ENCODE measurements at regions not wholly inside any gene's neighbourhood (a gene's known extent, or its start where the extent isn't known, plus 50 kb on each side); places are given as distances from the start of the nearest gene placed in this dataset.

GRCh38 chr6:147624946-147625515 is 116.5 kb downstream of the SAMD5 start:
- Histone ChIP-seq H2BK20ac (ENCODE audit: low read length) (no peak overlapping the region), H4K91ac (replicated peaks; ENCODE audit: insufficient read length, low read length) (no peak overlapping the region), H3K23ac (ENCODE audit: insufficient read length) (no peak overlapping the region), H3K14ac (ENCODE audit: insufficient read length) (no peak overlapping the region), H3K23me2 (ENCODE audit: low read depth, low read length) (no peaks in the 10 kb centered on the region), H3K4me1 (replicated peaks in 1 of 4; ENCODE audit: control insufficient read depth in 3 of 4, insufficient read depth in 4 of 4, low read length in 3 of 4) (no peaks in the 10 kb centered on the region), H3K4me3 (ENCODE audit: extremely low read depth in 1 of 4, insufficient read depth in 2 of 4, low read depth in 3 of 4, low read length in 4 of 4) (no peak overlapping the region), H3K27me3 (replicated peaks in 1 of 4; ENCODE audit: control insufficient read depth in 3 of 4, extremely low read depth in 1 of 4, insufficient read depth in 3 of 4, low read length in 3 of 4) (no peaks in the 10 kb centered on the region), H2AK5ac (ENCODE audit: low read depth, low read length) (no peak overlapping the region), H3K4ac (replicated peaks; ENCODE audit: insufficient read length, low read depth, low read length) (no peak overlapping the region), H2BK5ac (ENCODE audit: low read depth, low read length) (no peak overlapping the region), H4K20me1 (replicated peaks in 1 of 2; ENCODE audit: control insufficient read depth in 1 of 2, insufficient read depth in 2 of 2, low read length in 2 of 2) (no peaks in the 10 kb centered on the region), H2BK15ac (ENCODE audit: low read length) (no peak overlapping the region), H2BK120ac (replicated peaks; ENCODE audit: low read depth, low read length) (no peak overlapping the region), H3K56ac (replicated peaks; ENCODE audit: insufficient read length, low read depth, low read length) (no peak overlapping the region), H4K5ac (ENCODE audit: insufficient read length, low read depth, low read length) (no peak overlapping the region), H3K18ac (ENCODE audit: extremely low read depth, low read length) (no peak overlapping the region), H3K79me2 (ENCODE audit: control insufficient read depth in 1 of 2, insufficient read depth in 2 of 2, low read length in 2 of 2) (no peaks in the 10 kb centered on the region), H2AFZ (ENCODE audit: low read length) (no peak overlapping the region), H3K9me3 (ENCODE audit: insufficient read depth in 2 of 2, low read depth in 1 of 2, low read length in 1 of 2) (no peaks in the 10 kb centered on the region), H2BK12ac (ENCODE audit: low read depth, low read length) (no peak overlapping the region), H3K36me3 (ENCODE audit: control insufficient read depth in 2 of 4, insufficient read depth in 4 of 4, low read length in 3 of 4) (no peaks in the 10 kb centered on the region), H3K4me2 (ENCODE audit: insufficient read depth in 1 of 2, low read depth in 2 of 2, low read length in 2 of 2) (no peak overlapping the region), H3K79me1 (ENCODE audit: low read depth, low read length) (no peaks in the 10 kb centered on the region), H3K27ac (ENCODE audit: low read depth, low read length) (no peak overlapping the region), H4K8ac (ENCODE audit: extremely low read depth, insufficient read depth, low read length) (no peak overlapping the region; the same call in 1 of the 2 replicates), H3K9ac (replicated peaks in 1 of 4; ENCODE audit: extremely low read depth in 1 of 4, low read depth in 3 of 4, low read length in 3 of 4) (no peak overlapping the region)
- ChIA-PET CTCF (ENCODE audit: partially characterized antibody) (interaction anchor here (0.6 to 0.8 kb wide), 3 partner anchors 57 to 685 kb away, joined by 4 to 5 read pairs (median 4); no protein-coding TSS in a partner anchor), POLR2A (ENCODE audit: partially characterized antibody) (no interaction called here)
- FAIRE-seq (no peak), DNase-seq (ENCODE audit: low read depth in 1 of 2, low spot score in 2 of 2) (no peak)
- WGBS, 2 experiments (ENCODE audit: extremely low coverage in 1 of 2, insufficient coverage in 1 of 2, insufficient read length in 1 of 2, insufficient replicate concordance in 2 of 2, low coverage in 1 of 2, low lambda C conversion rate in 2 of 2, missing lambda C conversion rate in 1 of 2): 85% methylated on average over 7 of the region's 7 CpGs; no CpG with 5 or more reads in 1 of the 2 experiments
- TF ChIP-seq TAF1 (IDR thresholded peaks at IDR 0.05; ENCODE audit: low read depth, low read length) (no peak), KDM1A (IDR thresholded peaks at IDR 0.05; ENCODE audit: borderline replicate concordance, low read length) (no peak), EGR1 (IDR thresholded peaks at IDR 0.05; ENCODE audit: borderline replicate concordance, low read depth, low read length) (no peak), POLR2AphosphoS5 (IDR thresholded peaks at IDR 0.05; ENCODE audit: low read depth, low read length) (no peak), SIRT6 (IDR thresholded peaks at IDR 0.05; ENCODE audit: low read length) (no peak), SAP30 (IDR thresholded peaks at IDR 0.05; ENCODE audit: insufficient read depth, insufficient replicate concordance, low read length) (no peak), CHD1 (IDR thresholded peaks at IDR 0.05; ENCODE audit: low read depth, low read length) (no peak), CBX8 (IDR thresholded peaks at IDR 0.05; ENCODE audit: borderline replicate concordance, low read depth, low read length) (no peak), BCL11A (IDR thresholded peaks at IDR 0.05; ENCODE audit: low read depth in 2 of 2, low read length in 2 of 2) (no peak), HDAC6 (IDR thresholded peaks at IDR 0.05; ENCODE audit: low read depth, low read length) (no peak), ASH2L (IDR thresholded peaks at IDR 0.05; ENCODE audit: low read length) (no peak), TCF12 (IDR thresholded peaks at IDR 0.05; ENCODE audit: low read depth, low read length) (no peak), JUND (IDR thresholded peaks at IDR 0.05; ENCODE audit: low read length) (no peak)

Measured in H1 (cell line).